DND-41 (cell line): ENCODE measurements at regions not wholly inside any gene's neighbourhood (a gene's known extent, or its start where the extent isn't known, plus 50 kb on each side); places are given as distances from the start of the nearest gene placed in this dataset.

ENCODE experiments used
- CTCF ChIP-seq: IDR thresholded peaks from 2 replicates; pipeline ENCODE4 v1.5.1; 2012; ENCODE audit warnings: borderline replicate concordance, low read length, moderate library complexity, mild to moderate bottlenecking; ENCODE audit not compliant: poor library complexity, severe bottlenecking; ENCODE audit errors: extremely low read depth
- EZH2 ChIP-seq: IDR thresholded peaks from 3 replicates; pipeline ENCODE4 v1.6.1; 2012; ENCODE audit warnings: borderline replicate concordance, low read depth, mild to moderate bottlenecking, moderate library complexity, low read length, inconsistent platforms; ENCODE audit not compliant: severe bottlenecking

- no peak for TF ChIP-seq CTCF
- TF ChIP-seq EZH2: no peak
Measured at GRCh38 chr22:47872761-47873535, 1110.5 kb downstream of the TBC1D22A start.
